ENCODE measurements at regions not wholly inside any gene's neighbourhood (a gene's known extent, or its start where the extent isn't known, plus 50 kb on each side); places are given as distances from the start of the nearest gene placed in this dataset.

DNA sequence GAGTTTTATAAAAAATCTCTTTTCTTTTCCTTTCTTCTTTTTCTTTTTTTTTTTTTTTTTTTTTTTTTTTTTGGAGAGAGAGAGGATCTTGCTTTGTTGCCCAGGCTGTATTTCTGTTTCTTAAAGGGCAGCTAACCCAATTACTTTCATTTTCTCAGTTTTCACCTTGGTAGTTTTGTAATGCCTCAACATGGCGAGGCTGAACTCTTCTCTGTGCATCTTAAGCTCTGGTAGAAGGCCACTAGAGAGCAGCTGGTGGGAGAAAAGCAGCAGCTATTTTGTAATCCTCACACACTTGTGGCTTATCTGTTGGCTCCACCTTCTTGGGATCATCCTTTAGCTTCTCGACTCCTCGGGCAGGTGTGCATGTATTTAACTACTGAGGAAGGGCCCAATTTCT lies 152.2 kb upstream of the MEIS2 start:
- no peak for ATAC-seq
- ChIA-PET POLR2A (no interaction called here), CTCF (no interaction called here)
- Histone ChIP-seq H3K27ac (ENCODE audit: low read length) (no peak overlapping the region), H3K36me3 (ENCODE audit: control insufficient read depth, insufficient read depth, low read length) (no peaks in the 10 kb centered on the region), H3K27me3 (ENCODE audit: control insufficient read depth, insufficient read depth, low read length) (no peaks in the 10 kb centered on the region), H3K9me3 (ENCODE audit: control insufficient read depth, insufficient read depth, low read depth, low read length) (no peaks in the 10 kb centered on the region), H3K4me1 (ENCODE audit: control insufficient read depth, insufficient read depth, low read length) (no peaks in the 10 kb centered on the region), H3K4me3 (ENCODE audit: low read depth in 2 of 2, low read length in 2 of 2) (no peak overlapping the region)
- BruUV-seq (replicated peaks): no TSS peak
- in situ Hi-C loops (cut with HindIII; ENCODE audit: low pct_unique_long_range_greater_than_20kb, low sequenced_read_pairs) (no loop called here), intact Hi-C loops (cut with micrococcal nuclease; ENCODE audit: unreplicated experiment) (loop anchor here (10.0 kb wide), 1 partner anchor 58 kb away; no protein-coding TSS in a partner anchor)
- no peak for DNase-seq (ENCODE audit: low read depth, low spot score)
- TF ChIP-seq, protein P1, sequence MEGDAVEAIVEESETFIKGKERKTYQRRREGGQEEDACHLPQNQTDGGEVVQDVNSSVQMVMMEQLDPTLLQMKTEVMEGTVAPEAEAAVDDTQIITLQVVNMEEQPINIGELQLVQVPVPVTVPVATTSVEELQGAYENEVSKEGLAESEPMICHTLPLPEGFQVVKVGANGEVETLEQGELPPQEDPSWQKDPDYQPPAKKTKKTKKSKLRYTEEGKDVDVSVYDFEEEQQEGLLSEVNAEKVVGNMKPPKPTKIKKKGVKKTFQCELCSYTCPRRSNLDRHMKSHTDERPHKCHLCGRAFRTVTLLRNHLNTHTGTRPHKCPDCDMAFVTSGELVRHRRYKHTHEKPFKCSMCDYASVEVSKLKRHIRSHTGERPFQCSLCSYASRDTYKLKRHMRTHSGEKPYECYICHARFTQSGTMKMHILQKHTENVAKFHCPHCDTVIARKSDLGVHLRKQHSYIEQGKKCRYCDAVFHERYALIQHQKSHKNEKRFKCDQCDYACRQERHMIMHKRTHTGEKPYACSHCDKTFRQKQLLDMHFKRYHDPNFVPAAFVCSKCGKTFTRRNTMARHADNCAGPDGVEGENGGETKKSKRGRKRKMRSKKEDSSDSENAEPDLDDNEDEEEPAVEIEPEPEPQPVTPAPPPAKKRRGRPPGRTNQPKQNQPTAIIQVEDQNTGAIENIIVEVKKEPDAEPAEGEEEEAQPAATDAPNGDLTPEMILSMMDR (IDR thresholded peaks at IDR 0.05): no peak
- TF ChIP-seq, protein P2, sequence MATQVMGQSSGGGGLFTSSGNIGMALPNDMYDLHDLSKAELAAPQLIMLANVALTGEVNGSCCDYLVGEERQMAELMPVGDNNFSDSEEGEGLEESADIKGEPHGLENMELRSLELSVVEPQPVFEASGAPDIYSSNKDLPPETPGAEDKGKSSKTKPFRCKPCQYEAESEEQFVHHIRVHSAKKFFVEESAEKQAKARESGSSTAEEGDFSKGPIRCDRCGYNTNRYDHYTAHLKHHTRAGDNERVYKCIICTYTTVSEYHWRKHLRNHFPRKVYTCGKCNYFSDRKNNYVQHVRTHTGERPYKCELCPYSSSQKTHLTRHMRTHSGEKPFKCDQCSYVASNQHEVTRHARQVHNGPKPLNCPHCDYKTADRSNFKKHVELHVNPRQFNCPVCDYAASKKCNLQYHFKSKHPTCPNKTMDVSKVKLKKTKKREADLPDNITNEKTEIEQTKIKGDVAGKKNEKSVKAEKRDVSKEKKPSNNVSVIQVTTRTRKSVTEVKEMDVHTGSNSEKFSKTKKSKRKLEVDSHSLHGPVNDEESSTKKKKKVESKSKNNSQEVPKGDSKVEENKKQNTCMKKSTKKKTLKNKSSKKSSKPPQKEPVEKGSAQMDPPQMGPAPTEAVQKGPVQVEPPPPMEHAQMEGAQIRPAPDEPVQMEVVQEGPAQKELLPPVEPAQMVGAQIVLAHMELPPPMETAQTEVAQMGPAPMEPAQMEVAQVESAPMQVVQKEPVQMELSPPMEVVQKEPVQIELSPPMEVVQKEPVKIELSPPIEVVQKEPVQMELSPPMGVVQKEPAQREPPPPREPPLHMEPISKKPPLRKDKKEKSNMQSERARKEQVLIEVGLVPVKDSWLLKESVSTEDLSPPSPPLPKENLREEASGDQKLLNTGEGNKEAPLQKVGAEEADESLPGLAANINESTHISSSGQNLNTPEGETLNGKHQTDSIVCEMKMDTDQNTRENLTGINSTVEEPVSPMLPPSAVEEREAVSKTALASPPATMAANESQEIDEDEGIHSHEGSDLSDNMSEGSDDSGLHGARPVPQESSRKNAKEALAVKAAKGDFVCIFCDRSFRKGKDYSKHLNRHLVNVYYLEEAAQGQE (IDR thresholded peaks at IDR 0.05; ENCODE audit: insufficient read depth in 1 of 2, low read depth in 2 of 2, low read length in 1 of 2): no peak
- TF ChIP-seq TCF7L2 (IDR thresholded peaks at IDR 0.05; ENCODE audit: low read depth, low read length) (no peak), SIN3A (IDR thresholded peaks at IDR 0.05; ENCODE audit: borderline replicate concordance, insufficient read depth, low read depth, low read length) (no peak), POLR2AphosphoS5 (IDR thresholded peaks at IDR 0.05; ENCODE audit: low read depth, low read length) (no peak)

DNA sequence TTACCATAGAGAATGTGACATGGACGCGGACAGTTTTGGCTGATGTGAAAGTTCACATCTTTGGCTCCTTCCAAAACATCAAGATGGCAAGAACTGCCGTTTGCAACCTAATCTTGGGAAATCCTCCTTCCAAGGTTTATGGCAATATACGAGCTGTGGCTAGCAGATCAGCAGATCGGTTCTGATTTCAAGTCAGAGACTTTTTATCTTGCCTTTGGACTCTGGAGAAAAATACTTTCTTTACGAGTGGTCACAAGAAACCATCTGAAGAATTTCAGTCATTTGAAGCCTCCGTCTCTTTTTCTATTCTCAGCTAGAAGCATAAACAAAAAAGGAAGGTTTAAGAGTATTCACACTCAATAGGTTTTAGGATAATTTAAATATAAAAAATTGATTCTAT lies 153.5 kb upstream of the MEIS2 start:
- Histone ChIP-seq H3K27ac (ENCODE audit: low read length) (no peak overlapping the region), H3K36me3 (ENCODE audit: control insufficient read depth, insufficient read depth, low read length) (no peaks in the 10 kb centered on the region), H3K9me3 (ENCODE audit: control insufficient read depth, insufficient read depth, low read depth, low read length) (no peaks in the 10 kb centered on the region), H3K4me3 (ENCODE audit: low read depth in 2 of 2, low read length in 2 of 2) (no peak overlapping the region), H3K4me1 (ENCODE audit: control insufficient read depth, insufficient read depth, low read length) (no peaks in the 10 kb centered on the region), H3K27me3 (ENCODE audit: control insufficient read depth, insufficient read depth, low read length) (no peaks in the 10 kb centered on the region)
- in situ Hi-C loops (cut with HindIII; ENCODE audit: low pct_unique_long_range_greater_than_20kb, low sequenced_read_pairs): no loop called here
- ATAC-seq (no peak), DNase-seq (ENCODE audit: low read depth, low spot score) (no peak)
- intact Hi-C loops (cut with micrococcal nuclease; ENCODE audit: unreplicated experiment): loop anchor here (10.0 kb wide), 1 partner anchor 59 kb away; no protein-coding TSS in a partner anchor
- CTCF ChIA-PET: no interaction called here
- no peak for TF ChIP-seq SIN3A (IDR thresholded peaks at IDR 0.05; ENCODE audit: borderline replicate concordance, insufficient read depth, low read depth, low read length)
- no peak for TF ChIP-seq POLR2AphosphoS5 (IDR thresholded peaks at IDR 0.05; ENCODE audit: low read depth, low read length)
- TF ChIP-seq, protein P2 (IDR thresholded peaks at IDR 0.05; ENCODE audit: insufficient read depth in 1 of 2, low read depth in 2 of 2, low read length in 1 of 2): no peak
- TF ChIP-seq, protein P1 (IDR thresholded peaks at IDR 0.05): no peak
- no peak for TF ChIP-seq TCF7L2 (IDR thresholded peaks at IDR 0.05; ENCODE audit: low read depth, low read length)
- POLR2A ChIA-PET: no interaction called here
- BruUV-seq (replicated peaks): no TSS peak

Data from Panc1 (cell line).